ENCODE measurements at regions not wholly inside any gene's neighbourhood (a gene's known extent, or its start where the extent isn't known, plus 50 kb on each side); places are given as distances from the start of the nearest gene placed in this dataset.

- no peak for ATAC-seq
- CTCF ChIA-PET: no interaction called here
- intact Hi-C loops (cut with micrococcal nuclease): no loop called here
Measured at GRCh38 chr18:67426486-67426885, 90.0 kb downstream of the DSEL start.

More at GRCh38 chr18:67426486-67426885, 90.0 kb downstream of the DSEL start:
- H3K79me2 ChIP-seq (ENCODE audit: insufficient read depth, low read length): no peaks in the 10 kb centered on the region
- H3K9me2 ChIP-seq (ENCODE audit: insufficient read depth): no peaks in the 10 kb centered on the region
- no peaks in the 10 kb centered on the region for H3K36me3 ChIP-seq (ENCODE audit: control insufficient read depth in 1 of 2, insufficient read depth in 2 of 2, low read length in 2 of 2)
- H3K27me3 ChIP-seq (ENCODE audit: insufficient read depth, low read length): no peaks in the 10 kb centered on the region
- peaks cover 5 to 19% of the 10 kb centered on the region in 2 experiments; a peak in 2 of 4 replicates for H3K9me3 ChIP-seq (ENCODE audit: control insufficient read depth in 1 of 2, insufficient read depth in 1 of 2, low read depth in 1 of 2, low read length in 2 of 2)
- BruUV-seq (replicated peaks): no TSS peak
- ChIA-PET RAD21 (ENCODE audit: low non-redundant PET in 1 of 2, low total read pairs in 2 of 2, uncharacterized antibody in 2 of 2, unreplicated experiment in 2 of 2) (no interaction called here), POLR2A (no interaction called here)
- TF ChIP-seq POLR2AphosphoS5 (IDR thresholded peaks at IDR 0.05; ENCODE audit: low read depth, low read length): no peak
- no peak for TF ChIP-seq ZFX (IDR thresholded peaks at IDR 0.05)
- TF ChIP-seq CTCF (IDR thresholded peaks at IDR 0.05 in 2 of 3, conservative IDR thresholded peaks at IDR 0.05 in 1 of 3; ENCODE audit: borderline replicate concordance in 1 of 3, insufficient read depth in 1 of 3, low read depth in 2 of 3, low read length in 2 of 3): no peak
- TF ChIP-seq REST (IDR thresholded peaks at IDR 0.05; ENCODE audit: low read depth): no peak
- TF ChIP-seq MAX (IDR thresholded peaks at IDR 0.05): no peak
- TF ChIP-seq CBX3 (IDR thresholded peaks at IDR 0.05; ENCODE audit: low read depth): no peak
- no peak for TF ChIP-seq TCF7L2 (IDR thresholded peaks at IDR 0.05; ENCODE audit: borderline replicate concordance, extremely low read depth, insufficient read depth, insufficient read length)
- no peak for TF ChIP-seq EGR1 (IDR thresholded peaks at IDR 0.05; ENCODE audit: low read depth)
- TF ChIP-seq EZH2 (IDR thresholded peaks at IDR 0.05): no peak
- no peak for TF ChIP-seq SIN3A (IDR thresholded peaks at IDR 0.05; ENCODE audit: low read depth)
- TF ChIP-seq ZBTB33 (IDR thresholded peaks at IDR 0.05; ENCODE audit: extremely low read depth, insufficient replicate concordance, low read length): no peak
- no peak for TF ChIP-seq SRF (IDR thresholded peaks at IDR 0.05; ENCODE audit: low read depth)
- no peak for TF ChIP-seq SP1 (IDR thresholded peaks at IDR 0.05; ENCODE audit: low read depth)
- no peaks in the 10 kb centered on the region for H3K4me1 ChIP-seq (ENCODE audit: control insufficient read depth in 1 of 2, insufficient read depth in 2 of 2, low read length in 2 of 2)
- H4K20me1 ChIP-seq (ENCODE audit: insufficient read depth): no peaks in the 10 kb centered on the region
- DNase-seq (ENCODE audit: low read depth, low spot score): no peak
- no peak overlapping the region for H3K4me2 ChIP-seq (ENCODE audit: low read length)
- no peak overlapping the region for H3K4me3 ChIP-seq (replicated peaks in 1 of 2; ENCODE audit: low read depth in 1 of 2, low read length in 2 of 2)
- no peak overlapping the region for H3K9ac ChIP-seq (ENCODE audit: low read length)
- no peak overlapping the region for H2AFZ ChIP-seq (ENCODE audit: low read depth, low read length, poor library complexity, severe bottlenecking)
- no peak overlapping the region for H3K27ac ChIP-seq (ENCODE audit: low read depth, low read length)

Data from HCT116 (cell line).